ENCODE measurements at regions not wholly inside any gene's neighbourhood (a gene's known extent, or its start where the extent isn't known, plus 50 kb on each side); places are given as distances from the start of the nearest gene placed in this dataset.
"Not testable (repeated sequence)": the region's sequence is repeated elsewhere in the genome, so short reads cannot be mapped to it uniquely, and the experiment has no call there.

DNA sequence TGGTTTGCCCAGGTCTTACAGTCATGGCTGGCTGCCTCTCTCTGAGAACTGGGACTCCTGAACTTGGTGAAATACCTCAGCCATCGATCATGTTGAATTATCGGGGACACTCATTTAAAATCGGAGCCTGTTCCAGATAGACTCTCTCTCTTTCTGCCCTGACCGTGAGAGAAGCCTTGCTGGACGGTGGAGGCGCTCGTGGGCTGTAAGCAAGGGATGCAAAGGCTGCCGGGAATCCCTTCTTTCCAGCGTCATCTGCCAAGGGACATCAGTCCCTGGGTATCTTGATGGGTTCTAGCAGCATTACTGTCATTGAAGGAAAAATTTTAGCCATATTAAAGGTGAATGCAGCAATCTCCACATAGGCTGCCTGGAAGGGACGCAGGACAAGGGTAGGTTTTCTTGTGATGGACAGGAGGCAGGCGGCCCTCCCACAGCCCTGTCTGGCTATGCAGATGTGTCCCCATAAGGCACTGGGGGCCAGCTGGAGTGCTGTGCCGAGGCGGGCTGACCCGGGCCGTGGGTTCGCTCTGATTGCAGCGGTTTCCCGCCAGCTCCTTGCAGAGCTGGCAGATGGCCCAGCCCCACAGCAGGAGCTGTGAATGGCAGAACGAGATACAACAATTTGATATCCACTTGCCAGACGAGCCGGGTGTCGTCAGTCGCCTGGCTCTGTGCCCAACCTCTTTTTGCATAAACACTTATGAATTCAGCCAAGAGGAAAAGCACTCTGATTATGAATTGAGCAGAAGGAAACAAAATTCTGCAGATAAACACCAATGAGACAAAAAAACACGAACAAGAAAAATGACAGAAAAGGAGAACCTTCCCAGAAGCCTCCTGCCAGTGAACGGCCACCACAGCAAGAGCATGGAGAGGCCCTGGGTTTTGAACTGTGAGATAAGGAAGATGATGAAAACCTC is 151.9 kb upstream of the ALDH3B2 start:
- intact Hi-C loops (cut with DNase I, micrococcal nuclease); H3K4me1 Mint-ChIP-seq; H3K27ac Mint-ChIP-seq; H3K4me3 Mint-ChIP-seq; H3K36me3 Mint-ChIP-seq (ENCODE audit: low read depth); POLR2A ChIA-PET; H3K9me3 Mint-ChIP-seq (ENCODE audit: low read depth); CTCF ChIA-PET; ATAC-seq: not testable (repeated sequence)
- DNase-seq = peak; percentile 12
- H3K27me3 Mint-ChIP-seq = peaks cover 21% of the 10 kb centered on the region

DNA sequence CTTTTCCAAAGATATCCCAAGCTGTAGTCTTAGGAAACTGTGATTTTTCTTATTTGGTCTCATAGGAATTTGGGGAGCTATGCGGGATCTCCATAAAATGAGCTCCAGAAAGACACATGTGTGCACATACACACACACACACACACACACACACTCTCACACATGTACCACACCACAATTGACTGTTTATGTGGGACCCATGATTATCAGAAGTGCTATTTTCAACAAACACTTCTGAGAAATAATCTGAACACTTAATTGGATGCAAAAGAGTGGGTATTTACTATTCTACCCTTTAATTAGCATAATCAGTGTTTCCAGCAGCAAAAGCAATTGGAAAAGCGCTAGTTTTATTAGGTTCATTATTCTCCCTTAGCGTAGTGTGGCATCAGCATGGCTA is 150.4 kb upstream of the ALDH3B2 start:
- intact Hi-C loops (cut with DNase I, micrococcal nuclease); H3K36me3 Mint-ChIP-seq (ENCODE audit: low read depth); H3K4me3 Mint-ChIP-seq; H3K4me1 Mint-ChIP-seq; POLR2A ChIA-PET; ATAC-seq; H3K9me3 Mint-ChIP-seq (ENCODE audit: low read depth); H3K27ac Mint-ChIP-seq; CTCF ChIA-PET; DNase-seq: not testable (repeated sequence)
- peaks cover 26% of the 10 kb centered on the region for H3K27me3 Mint-ChIP-seq

DNA sequence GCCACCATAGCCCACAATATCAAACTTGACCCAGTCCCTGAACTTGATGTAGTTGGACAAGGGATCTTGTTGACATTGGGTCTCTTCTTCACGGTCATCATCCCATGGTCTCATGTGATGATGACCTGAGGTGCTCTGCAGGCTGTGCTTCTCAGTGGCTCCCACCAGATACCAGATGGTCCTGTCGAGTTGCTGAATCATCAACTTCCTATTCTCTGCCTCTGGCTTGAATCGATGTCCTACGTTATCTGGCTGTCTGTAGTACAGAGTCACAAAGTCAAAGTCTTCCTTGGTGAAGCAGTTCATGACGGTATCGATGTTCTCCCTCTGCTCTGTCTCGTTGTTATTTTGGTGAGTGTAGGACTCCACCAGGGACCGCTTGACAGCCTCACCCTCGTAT is 145.7 kb upstream of the ALDH3B2 start:
- CTCF ChIA-PET = no interaction called here

DNA sequence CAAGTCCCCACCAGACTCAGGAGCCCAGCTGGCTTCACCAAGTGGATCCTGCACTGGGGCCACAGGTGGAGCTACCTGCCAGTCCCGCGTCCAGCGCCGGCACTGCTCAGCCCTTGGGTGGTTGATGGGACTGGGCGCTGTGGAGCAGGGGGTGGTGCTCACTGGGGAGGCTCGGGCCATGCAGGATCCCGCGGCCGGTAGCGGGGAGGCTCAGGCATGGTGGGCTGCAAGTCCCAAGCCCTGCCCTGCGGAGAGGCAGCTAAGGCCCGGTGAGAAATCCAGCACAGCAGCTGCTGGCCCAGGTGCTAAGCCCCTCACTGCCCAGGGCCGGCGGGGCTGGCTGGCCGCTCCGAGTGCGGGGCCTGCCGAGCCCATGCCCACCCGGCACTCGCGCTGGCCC is 143.1 kb upstream of the ALDH3B2 start:
- H3K4me1 Mint-ChIP-seq; CTCF ChIA-PET; H3K27me3 Mint-ChIP-seq; H3K4me3 Mint-ChIP-seq; H3K9me3 Mint-ChIP-seq (ENCODE audit: low read depth); DNase-seq; POLR2A ChIA-PET; H3K27ac Mint-ChIP-seq; H3K36me3 Mint-ChIP-seq (ENCODE audit: low read depth); ATAC-seq; intact Hi-C loops (cut with DNase I, micrococcal nuclease): not testable (repeated sequence)

More for the DNA sequence above, 145.7 kb upstream of the ALDH3B2 start:
- no peaks in the 10 kb centered on the region for H3K4me1 Mint-ChIP-seq
- intact Hi-C loops (cut with DNase I, micrococcal nuclease) = no loop called here
- H3K4me3 Mint-ChIP-seq = no peak overlapping the region
- peaks cover 9% of the 10 kb centered on the region for H3K27me3 Mint-ChIP-seq
- no peaks in the 10 kb centered on the region for H3K9me3 Mint-ChIP-seq (ENCODE audit: low read depth)
- ATAC-seq (no peak), DNase-seq (no peak)
- no peaks in the 10 kb centered on the region for H3K36me3 Mint-ChIP-seq (ENCODE audit: low read depth)
- H3K27ac Mint-ChIP-seq = no peak overlapping the region
- POLR2A ChIA-PET = no interaction called here

DNA sequence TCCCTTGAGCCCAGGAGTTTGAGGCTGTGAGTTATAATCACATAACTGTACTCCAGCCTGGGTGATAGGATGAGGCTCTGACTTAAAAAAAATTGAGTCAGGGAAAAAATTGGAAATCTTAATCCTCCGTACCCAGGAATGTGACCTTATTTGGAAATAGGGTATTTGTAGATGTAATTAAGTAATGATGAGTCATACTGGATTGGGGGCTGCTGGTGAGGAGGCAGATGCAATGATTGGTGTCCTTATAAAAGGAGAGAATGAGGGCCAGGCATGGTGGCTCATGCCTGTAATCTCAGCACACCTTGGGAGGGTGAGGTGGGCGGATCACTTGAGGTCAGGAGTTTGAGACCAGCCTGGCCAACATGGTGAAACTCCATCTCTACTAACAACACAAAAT is 134.9 kb upstream of the ALDH3B2 start:
- POLR2A ChIA-PET; H3K36me3 Mint-ChIP-seq (ENCODE audit: low read depth); H3K27ac Mint-ChIP-seq; CTCF ChIA-PET; DNase-seq; H3K4me3 Mint-ChIP-seq; ATAC-seq; H3K9me3 Mint-ChIP-seq (ENCODE audit: low read depth); H3K27me3 Mint-ChIP-seq; H3K4me1 Mint-ChIP-seq: not testable (repeated sequence)
- intact Hi-C loops (cut with DNase I, micrococcal nuclease) = loop anchor here in 1 of 2 experiments (5.0 kb wide), 2 partner anchors 457 to 463 kb away; partner anchors contain the start of genes C11orf24 and POLD4

DNA sequence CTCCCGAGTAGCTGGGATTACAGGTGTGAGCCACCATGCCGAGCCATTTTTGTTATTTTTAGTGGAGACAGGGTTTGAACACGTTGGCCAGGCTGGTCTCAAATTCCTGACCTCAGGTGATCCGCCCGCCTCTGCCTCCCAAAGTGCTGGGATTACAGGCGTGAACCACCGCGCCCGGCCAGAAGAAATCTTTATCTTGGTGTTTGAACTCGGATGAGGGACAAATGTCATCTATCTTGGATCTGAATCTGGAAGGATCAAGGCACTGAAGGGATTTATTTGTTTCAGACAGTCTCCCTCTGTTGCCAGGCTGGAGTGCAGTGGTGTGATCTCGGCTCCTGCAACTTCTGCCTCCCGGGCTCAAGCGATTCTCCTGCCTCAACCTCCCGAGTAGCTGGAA is 133.5 kb upstream of the ALDH3B2 start:
- intact Hi-C loops (cut with DNase I, micrococcal nuclease) = loop anchor here in 1 of 2 experiments (5.0 kb wide), 2 partner anchors 456 to 464 kb away; partner anchors contain the start of genes C11orf24 and POLD4
- H3K9me3 Mint-ChIP-seq (ENCODE audit: low read depth); DNase-seq; H3K27ac Mint-ChIP-seq; POLR2A ChIA-PET; CTCF ChIA-PET; H3K27me3 Mint-ChIP-seq; ATAC-seq; H3K4me3 Mint-ChIP-seq; H3K36me3 Mint-ChIP-seq (ENCODE audit: low read depth): not testable (repeated sequence)
- peaks cover 19% of the 10 kb centered on the region for H3K4me1 Mint-ChIP-seq

DNA sequence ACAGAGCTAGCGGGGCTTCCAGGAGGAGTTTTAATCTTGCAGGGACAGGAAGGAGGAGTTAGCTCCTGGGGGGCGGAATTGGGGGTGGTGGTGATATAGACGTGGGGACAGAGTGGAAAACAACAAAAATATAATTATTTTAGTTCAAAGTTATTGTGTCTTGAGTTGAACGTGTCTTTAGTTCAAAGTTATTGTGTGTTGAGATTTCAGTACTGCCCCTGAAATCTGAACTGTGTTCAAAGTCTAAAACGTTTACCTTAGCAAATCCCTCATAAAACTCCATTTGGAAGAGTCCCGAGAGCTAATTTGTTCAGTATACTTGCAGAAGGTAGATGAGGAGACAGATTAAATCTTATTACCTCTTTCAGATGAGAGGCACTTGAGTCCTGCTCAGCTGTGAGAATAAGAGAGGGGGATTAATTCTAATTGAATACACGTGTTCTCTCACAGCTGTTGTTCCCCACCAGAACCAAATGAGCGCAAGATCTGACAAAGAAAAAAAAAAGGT is 132.4 kb upstream of the ALDH3B2 start:
- CTCF ChIA-PET; H3K36me3 Mint-ChIP-seq (ENCODE audit: low read depth): not testable (repeated sequence)

DNA sequence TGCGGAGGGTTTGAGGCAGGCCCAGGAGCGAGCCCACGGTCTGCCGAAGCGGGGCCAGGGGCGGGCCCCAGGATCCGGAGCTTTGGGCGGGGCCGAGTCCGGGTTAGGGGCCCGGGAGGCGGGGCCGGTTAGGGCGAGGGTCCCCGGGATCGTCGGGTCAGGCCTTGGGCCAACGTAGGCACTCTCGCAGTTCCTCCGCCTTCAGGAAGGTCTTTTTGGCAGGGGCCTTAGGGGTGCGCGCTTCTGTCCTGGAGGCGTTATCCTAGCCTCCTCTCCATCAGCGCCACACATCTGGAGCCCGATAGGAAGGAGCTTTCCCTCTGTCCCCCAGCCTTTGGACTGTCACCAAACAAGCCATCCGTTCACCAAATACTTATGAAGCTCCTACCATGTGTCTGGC is 131.8 kb upstream of the ALDH3B2 start:
- H3K27ac Mint-ChIP-seq = not testable (repeated sequence)

More for the DNA sequence above, 132.4 kb upstream of the ALDH3B2 start:
- intact Hi-C loops (cut with DNase I, micrococcal nuclease) = loop anchor here in 1 of 2 experiments (5.0 kb wide), 2 partner anchors 454 to 466 kb away; partner anchors contain the start of genes C11orf24 and POLD4
- H3K4me1 Mint-ChIP-seq = peaks cover 26% of the 10 kb centered on the region
- not testable (repeated sequence) for H3K27ac Mint-ChIP-seq; H3K27me3 Mint-ChIP-seq; ATAC-seq; DNase-seq; H3K9me3 Mint-ChIP-seq (ENCODE audit: low read depth)
- POLR2A ChIA-PET = interaction anchor here (0.6 to 1.5 kb wide), 2 partner anchors 149 to 177 kb away, joined by 3 read pairs; partner anchors contain the start of gene NUDT8
- H3K4me3 Mint-ChIP-seq = peak overlapping the region; percentile 87

DNA sequence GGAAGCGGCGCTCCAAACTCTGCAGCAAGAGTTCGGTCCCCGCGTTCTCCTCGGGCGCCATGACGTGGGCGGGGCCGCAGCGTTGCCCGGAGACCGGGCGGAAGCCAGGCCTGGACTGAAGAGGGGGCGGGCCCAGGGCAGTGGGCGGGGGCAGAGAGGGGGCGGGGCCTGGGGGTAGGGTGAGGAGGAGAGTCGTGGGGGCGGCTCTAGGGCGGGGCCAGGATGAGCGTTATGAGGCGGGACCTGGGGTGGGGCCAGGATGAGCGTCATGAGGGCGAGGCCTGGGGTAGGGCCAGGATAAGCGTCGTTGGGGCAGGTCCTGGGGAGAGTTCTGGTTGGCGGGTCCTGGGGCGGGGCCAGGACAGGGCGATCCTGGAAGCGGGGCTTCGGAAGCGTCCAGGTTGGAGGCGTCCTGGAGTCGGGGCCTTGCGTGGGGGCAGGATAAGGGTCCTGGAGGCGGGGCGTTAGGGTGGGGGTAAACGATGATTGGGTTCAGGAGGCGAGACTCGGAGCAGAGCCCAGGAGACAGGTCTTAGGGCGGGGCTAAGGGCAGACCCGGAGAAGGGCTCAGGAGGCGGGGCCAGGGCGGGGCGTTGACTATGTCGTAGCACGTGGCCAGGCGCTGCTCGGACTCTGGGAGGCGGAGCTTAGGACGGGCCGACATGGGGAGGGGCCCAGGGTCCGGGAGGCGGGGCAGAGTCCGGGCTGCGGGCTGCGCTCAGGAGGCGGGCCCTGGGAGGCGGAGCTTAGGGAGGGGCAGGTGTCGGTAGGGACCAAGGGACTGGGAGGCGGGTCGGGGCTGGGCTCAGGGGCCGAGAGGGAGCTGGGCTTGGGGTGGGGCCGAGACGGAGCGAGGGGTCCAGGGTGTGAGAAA is 131.1 kb upstream of the ALDH3B2 start:
- not testable (repeated sequence) for H3K27me3 Mint-ChIP-seq; H3K9me3 Mint-ChIP-seq (ENCODE audit: low read depth); H3K36me3 Mint-ChIP-seq (ENCODE audit: low read depth)
- peak; percentile 99 for DNase-seq
- CTCF ChIA-PET = interaction anchor here (0.9 kb wide), 1 partner anchor 175 kb away, joined by 4 read pairs; the partner anchor contains the start of gene NUDT8
- Mint-ChIP-seq H3K4me3 (peak overlapping the region; percentile 87), H3K4me1 (peaks cover 26% of the 10 kb centered on the region), H3K27ac (peak overlapping the region; percentile 93)
- POLR2A ChIA-PET = interaction anchor here (1.5 kb wide), 1 partner anchor 175 kb away, joined by 3 read pairs; the partner anchor contains the start of gene NUDT8
- peak; percentile 99 for ATAC-seq
- intact Hi-C loops (cut with DNase I, micrococcal nuclease) = loop anchor here in 1 of 2 experiments (1.0 to 5.0 kb wide), 12 partner anchors 175 to 687 kb away; partner anchors contain the start of genes ANKRD13D, C11orf24, CDK2AP2 and KDM2A

More for the DNA sequence above, 131.8 kb upstream of the ALDH3B2 start:
- H3K4me3 Mint-ChIP-seq = peak overlapping the region; percentile 87
- not testable (repeated sequence) for DNase-seq; H3K9me3 Mint-ChIP-seq (ENCODE audit: low read depth); H3K27me3 Mint-ChIP-seq; ATAC-seq; H3K36me3 Mint-ChIP-seq (ENCODE audit: low read depth)
- H3K4me1 Mint-ChIP-seq = peaks cover 26% of the 10 kb centered on the region
- ChIA-PET POLR2A (interaction anchor here (0.6 to 1.5 kb wide), 2 partner anchors 150 to 176 kb away, joined by 3 read pairs; partner anchors contain the start of gene NUDT8), CTCF (interaction anchor here (0.9 kb wide), 1 partner anchor 176 kb away, joined by 4 read pairs; the partner anchor contains the start of gene NUDT8)
- intact Hi-C loops (cut with DNase I, micrococcal nuclease) = loop anchor here in 1 of 2 experiments (5.0 kb wide), 2 partner anchors 454 to 466 kb away; partner anchors contain the start of genes C11orf24 and POLD4

DNA sequence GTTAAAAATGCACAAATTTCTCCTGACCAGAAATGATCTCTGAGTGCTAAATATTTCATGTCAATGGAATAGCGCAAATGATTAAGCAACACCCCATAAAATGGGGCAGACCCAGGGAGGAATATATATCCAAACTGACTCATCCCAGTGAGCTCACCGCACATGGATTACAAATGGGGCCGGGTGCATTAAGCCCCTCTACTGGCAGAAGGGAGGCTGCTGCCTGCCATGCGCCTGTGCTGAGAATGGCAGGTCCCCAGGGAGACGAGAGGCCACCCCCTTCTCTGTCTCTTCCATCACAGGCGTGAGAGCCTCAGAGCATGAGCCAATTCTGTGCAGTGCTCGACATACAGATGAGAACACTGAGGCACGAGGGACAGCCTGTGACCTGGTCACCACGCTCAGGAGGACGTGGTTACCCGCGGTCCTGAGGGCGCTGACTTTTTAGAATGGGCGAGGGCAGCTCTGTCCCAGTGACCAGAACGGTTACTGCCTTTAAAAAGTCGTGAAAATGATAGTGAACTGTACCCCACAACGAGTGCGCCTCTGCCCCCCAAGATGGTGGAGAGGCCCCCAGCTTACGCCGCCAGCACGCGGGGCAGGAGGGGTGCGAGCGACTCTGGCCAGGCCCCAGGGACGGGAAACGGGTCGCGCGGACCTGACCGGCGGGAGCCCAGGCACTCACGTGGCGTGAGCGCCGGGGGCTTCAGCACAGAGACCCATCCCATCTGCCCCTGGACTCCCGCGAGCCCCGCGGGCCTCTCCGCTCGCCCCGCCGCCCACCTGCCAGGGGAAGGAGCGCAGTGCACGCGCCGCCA is 130.2 kb upstream of the ALDH3B2 start:
- Mint-ChIP-seq H3K27ac (peak overlapping the region; percentile 85), H3K4me3 (peak overlapping the region; percentile 87), H3K4me1 (peaks cover 27% of the 10 kb centered on the region)
- POLR2A ChIA-PET; H3K36me3 Mint-ChIP-seq (ENCODE audit: low read depth); H3K9me3 Mint-ChIP-seq (ENCODE audit: low read depth); H3K27me3 Mint-ChIP-seq; ATAC-seq; CTCF ChIA-PET: not testable (repeated sequence)
- peak; percentile 48 for DNase-seq
- intact Hi-C loops (cut with DNase I, micrococcal nuclease) = loop anchor here in 1 of 2 experiments (1.0 to 5.0 kb wide), 12 partner anchors 174 to 686 kb away; partner anchors contain the start of genes ANKRD13D, C11orf24, CDK2AP2 and KDM2A

Measured in activated CD4-positive, alpha-beta T cell treated with anti-CD3 and anti-CD28 coated beads for 36 hours (primary cell).